COR-L47 (cell line): ENCODE measurements at regions not wholly inside any gene's neighbourhood (a gene's known extent, or its start where the extent isn't known, plus 50 kb on each side); places are given as distances from the start of the nearest gene placed in this dataset.

Experiments used
- DNase-seq: peaks from one replicate; lab custom pipeline; 2025; lab: John Stamatoyannopoulos, UW

DNA sequence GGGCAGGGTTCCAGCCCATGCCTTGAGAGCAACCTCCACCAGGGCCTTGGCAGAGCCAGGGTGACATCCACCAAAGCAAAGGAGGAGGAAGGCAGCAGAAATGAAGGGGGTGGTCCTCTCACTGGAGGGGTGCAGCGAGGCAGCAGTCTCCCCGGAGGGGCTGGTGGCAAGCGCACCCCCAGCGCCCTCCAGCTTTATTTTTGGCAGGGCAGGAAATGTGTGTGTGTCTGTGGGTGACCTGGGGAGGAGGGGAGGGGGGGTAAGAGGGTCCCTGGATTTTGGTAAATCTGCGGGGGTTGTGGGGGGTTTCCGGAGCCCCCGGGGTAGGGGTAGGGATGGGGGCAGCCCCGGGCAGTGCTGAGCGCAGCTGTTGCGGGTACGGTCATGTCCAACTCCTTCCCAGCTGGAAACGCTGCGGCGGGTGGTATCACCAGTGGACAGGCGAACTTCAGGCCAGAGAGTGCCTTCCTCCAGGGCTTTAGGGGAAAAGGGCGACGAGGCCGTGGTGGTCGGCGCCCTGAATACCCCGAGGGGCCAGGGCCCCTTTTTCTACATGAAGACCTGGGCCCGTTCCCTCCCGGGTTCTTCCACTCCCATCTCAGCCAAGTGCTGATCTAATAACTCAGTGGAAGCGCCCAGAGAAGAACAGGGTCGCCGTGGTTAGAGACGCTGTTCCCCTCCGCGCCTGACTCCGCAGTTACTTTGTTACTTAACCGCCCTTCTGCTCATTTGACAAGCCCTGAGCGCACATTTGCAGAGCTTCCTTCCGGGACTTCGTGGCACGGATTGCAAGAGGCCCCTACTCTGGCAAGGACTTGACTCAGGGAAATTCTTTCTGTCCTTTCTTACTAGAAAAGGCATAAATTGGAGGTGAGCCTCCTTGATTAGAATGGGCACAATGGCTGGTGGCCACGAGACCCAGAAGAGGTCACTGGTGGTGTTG lies 55.2 kb downstream of the FOS start:
- no peak for DNase-seq

DNA sequence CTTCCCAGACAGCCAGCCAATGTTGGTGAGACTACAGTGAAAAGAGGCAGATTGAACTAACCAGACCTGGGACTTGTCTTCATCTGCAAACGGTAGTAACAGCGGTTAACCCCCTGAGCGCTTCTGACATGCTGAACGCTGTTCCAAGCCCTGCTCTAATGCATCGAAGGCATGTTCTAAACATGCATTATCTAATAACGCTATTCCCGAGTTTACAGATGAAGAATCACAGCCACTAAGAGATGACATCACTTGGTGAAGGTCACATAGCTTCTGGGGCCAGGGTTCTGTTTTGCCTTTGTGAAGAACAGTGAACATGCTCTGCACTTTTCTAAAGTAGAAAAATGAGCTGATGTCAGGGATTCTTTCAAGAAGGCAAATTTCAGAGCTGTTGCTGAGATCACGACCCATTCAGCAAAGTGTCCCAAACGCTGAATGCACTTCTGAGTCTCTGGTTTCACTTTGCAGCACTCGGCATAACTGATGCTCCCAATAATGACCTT lies 56.0 kb downstream of the FOS start:
- no peak for DNase-seq

DNA sequence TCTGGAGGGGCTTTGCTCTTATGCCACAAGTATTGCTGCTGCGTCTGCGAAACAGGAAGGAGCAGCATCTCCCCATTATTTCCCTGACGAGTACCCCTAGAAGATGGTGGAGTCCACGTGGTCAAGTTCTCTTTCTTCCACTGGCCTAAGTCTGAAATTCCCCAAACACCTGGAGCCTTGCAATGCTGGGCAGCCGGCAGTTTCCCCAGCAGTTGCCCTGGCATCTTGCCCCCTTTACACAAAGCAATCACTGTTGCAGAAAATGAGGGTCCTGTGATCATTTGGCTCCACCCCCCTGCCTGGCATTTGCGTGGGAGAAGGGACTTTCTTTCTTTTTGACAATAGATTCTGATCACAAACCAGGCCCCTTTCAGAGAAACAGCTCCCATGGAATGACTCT lies 56.9 kb downstream of the FOS start:
- peak; percentile 71 for DNase-seq

DNA sequence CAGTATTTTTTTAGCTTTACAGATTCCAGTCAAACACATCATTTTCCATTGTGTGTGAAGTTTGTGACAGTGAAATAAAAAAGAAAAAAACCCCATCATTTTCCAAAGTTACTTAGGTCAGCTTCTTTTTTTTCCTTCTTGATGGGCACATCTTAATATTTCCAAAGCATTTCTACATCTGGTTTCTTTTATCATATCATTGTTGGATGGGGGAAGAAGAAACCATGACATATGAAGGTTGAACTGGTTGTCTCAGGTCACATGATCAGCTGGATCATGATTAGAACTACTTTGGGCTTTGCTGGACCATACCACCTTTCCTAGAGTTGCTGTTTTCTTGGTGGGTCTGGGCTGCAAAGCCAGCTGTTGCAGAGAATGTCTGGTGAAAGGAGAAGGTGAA lies 59.8 kb downstream of the FOS start:
- DNase-seq, result no peak

DNA sequence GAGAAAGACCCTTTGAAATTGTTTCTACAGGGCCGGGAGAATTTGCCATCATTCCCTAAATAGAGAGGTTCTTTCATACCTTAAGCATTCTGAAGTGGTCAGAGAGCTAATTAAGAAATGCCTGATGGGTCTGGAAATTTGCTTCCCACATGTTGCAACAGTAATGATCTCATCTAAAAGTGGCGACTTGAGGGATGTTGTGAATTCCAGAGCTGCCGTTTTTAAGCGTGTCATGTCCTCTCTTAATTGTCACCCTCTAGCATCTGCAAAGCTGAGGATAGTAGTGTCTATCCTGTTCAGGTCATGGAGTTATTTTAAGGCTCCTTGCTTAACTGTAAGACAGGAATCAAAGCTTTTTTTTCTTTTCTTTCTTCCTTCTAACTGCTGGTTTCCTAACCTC lies 60.4 kb downstream of the FOS start:
- DNase-seq, result no peak

DNA sequence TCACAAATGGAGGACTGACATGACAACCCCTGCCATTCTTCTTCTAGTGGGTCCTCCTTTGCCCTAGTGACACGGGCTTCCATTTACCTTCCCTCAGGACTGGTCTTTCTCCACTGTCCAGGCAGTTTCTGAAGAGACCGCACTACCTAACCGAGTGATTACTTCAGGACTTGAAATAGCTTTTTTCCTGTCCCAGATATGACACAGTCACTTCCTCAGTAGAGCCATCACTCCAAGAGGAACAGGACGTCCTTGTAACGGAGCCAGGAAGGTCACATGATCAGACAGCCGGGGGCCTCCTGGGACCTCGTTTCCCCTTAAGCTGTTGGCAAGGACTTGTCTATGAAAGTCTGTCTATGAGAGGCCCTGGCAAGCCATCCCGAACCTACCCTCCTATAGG lies 62.3 kb downstream of the FOS start:
- DNase-seq, result no peak

DNA sequence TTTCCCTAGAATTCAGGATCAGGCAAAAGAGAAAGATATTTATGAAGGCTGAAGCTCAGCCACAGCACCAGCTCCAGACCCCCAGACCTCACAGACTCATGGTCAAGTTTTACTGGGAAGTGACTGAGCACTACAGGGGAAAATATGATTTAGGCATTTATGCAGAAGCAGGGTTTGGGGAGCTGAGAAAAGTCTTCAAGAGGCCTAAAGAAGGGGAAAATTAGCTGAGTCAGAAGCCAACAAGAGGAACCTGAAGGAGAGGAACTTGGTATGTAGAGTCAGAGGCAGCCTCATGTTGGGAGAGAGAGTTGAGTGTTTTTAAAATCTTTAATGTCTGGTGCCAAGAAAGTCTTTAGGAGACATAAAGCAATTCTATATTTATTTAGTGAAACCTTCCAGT lies 63.0 kb downstream of the FOS start:
- no peak for DNase-seq

DNA sequence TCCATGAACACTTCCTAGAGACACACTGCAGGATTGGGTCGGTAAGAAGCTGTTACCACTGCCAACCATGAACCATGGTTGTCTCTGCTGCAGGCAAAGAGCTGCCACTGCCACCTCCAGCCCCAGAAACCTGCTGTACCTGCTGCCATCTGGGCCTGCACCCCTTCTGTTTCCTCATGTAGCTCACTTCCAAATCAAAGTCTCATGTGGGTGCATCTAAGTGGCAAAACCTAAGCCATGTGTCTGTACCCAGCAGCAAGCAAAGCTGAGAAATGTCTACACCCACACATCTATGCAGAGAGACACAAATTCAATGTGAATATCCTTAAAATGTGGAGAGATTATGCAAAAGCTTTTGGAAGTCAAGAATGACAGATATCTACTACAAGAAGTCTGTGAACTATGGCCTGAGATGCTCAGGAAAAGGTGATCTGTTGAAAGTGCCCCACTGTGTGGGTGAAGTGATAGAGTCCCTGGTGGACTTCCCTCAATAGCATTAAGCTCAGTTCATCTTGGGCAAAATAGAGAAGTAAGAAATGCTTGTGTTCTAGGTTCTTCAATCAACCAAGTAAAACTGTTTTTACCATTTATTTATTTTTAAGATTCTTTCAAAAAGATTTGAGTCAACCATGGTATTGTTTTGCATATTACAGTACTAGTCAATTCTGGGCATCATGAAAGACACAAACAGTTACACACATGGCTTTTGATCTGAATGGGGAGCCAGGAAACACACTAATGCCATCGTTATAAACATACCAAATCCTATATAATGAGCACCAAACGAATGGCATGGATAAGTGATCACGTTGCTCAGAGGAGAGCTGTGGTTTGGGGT lies 64.4 kb downstream of the FOS start:
- DNase-seq, result no peak

DNA sequence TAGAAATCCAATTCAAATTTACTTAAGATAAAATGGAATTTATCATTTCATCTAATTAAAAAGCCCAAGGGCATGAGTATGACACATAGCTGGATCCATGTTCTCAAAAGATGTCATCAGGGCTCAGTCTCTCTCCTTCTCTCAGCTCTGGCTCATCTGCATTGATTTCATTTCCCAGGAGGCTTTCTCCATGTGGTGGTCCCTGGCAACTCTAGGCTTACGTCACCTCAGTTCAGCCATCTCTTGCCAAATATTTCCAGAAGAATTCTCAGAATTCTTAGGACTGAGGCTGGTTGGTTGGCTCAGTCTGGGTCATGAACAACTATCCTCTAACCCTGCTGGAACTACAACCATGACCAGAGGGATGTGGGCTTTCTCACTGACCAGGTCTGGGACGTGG lies 65.3 kb downstream of the FOS start:
- no peak for DNase-seq

DNA sequence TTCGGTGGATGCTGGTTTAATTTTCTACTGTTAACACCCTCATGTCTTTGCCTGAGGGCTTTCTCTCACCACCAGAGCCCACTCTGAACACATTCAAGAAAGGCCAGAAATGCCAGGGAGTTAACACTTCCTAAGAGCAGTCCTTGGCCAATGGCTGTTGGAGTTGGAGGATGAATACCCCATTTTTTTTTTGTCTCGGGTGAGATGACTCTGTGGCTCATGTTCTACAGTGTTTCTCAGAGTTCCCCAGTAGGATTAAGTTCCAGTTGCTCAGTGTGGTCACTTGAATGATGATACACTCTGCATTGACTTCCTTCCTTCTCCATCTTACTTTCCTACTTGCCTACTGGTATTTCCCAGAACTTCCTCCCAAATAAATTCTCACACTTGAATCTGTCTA lies 65.8 kb downstream of the FOS start:
- DNase-seq, result no peak

DNA sequence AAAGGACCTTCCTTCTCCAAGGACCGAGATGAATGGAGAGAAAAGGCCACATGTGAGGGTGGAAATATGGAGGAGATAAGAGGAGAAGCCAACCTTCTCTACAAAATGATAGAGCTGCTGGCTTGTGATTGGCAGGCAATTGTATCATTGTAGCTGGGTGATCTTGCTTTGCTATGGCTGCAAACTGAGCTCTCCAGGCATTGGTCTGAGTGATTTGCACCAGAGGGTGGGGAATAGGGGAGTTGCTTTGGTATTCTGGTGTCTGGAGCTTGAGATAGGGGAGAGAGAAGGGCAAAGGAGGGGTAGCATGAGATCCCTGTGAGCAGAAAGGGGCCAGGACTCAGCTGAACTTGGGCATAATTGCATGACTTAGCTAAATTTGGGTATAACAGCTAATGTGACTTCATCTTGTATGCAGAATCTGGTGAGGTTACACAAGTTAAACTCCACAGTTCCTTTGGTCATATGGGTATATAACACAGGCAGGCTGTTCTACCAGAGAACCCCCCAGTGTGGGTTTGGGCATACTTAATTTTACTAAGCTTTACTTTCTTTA lies 72.0 kb downstream of the FOS start:
- DNase-seq, result no peak

DNA sequence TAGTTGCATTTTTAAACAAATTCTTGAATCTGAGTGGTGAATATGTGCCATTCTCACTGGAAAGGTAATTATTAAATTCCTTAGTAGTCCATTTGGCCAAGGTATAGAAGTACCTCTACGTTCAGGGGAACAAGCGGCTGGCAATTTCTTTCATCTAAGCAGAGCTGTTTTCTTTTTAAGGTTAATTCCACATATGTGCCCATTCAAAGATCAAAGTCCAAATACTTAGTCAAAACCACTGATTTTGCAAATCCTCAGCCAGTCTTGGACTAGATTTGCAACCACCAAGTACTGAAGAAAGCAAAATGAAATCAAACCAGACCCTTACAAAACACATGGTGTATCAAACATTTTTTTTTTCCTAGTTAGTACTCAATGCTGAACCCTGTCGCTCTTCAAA lies 68.7 kb upstream of the JDP2 start:
- DNase-seq, result no peak

DNA sequence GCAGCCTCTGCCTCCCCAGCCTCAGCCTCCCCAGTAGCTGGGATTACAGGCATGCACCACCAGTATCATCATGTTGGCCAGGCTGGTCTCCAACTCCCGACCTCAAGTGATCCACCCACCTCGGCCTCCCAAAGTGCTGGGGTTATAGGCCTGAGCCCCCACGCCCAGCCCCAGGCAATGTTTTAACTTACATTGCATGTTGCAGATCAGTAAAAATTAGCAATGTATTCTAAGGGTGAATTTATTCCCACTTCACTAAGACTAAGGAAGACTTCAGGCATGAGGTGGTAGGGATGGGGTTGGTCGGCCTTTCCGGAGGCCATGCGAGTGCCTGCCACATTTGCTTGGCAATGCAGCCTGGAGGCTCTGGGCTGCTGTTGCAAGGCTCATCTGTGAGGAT lies 66.8 kb upstream of the JDP2 start:
- DNase-seq, result no peak

DNA sequence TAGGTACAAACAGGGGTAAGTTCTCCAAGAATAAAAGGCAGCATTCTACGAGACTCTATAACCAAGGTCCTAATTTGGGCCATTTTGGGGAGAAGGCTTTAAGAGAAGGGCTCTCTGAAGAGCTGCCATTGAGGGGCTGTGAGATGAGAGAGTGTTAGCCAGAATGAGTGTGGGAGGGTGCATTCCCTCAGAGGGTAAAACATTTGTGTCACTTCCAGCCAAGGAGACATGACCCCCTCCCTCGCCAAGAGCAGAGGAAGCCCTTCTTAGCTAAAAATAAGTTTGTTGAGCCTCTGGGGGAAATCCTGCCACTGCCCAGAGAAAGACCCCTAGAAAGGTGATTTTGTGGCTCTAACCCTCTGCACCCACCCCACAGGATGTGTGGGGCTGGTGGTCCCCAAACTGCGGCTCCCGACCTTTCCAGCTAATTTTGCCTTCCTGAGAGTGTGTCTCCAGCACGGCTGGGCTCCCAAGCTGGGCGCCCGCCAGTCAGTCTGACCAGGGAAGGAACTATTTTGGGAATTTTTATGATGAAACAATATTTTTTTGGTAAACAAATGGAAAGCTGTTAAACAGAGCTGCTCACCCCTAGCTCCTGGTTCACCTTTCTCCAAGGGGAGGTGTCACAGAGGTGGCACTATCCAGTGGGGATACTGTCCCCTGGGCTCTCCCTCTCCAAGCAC lies 65.9 kb upstream of the JDP2 start:
- DNase-seq, result no peak

DNA sequence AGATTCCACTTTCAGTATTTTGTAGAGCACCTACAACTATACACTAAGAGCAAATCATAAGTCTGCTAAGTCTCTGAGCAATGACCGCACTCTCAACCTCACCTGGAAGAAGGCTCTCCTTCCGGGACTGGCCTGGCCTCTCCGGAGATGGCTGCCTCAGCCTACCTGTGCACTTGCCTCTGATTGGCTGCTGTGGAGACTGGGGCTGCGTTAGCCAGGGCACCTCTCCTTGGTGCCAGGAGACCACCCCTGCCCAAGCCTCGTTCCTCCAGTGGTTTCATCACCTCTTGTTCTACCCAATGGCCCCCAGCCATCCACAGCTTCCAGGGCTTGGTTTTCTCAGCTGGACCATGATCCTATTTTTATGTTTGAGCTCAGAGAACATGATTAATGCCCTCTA lies 64.7 kb upstream of the JDP2 start:
- no peak for DNase-seq

DNA sequence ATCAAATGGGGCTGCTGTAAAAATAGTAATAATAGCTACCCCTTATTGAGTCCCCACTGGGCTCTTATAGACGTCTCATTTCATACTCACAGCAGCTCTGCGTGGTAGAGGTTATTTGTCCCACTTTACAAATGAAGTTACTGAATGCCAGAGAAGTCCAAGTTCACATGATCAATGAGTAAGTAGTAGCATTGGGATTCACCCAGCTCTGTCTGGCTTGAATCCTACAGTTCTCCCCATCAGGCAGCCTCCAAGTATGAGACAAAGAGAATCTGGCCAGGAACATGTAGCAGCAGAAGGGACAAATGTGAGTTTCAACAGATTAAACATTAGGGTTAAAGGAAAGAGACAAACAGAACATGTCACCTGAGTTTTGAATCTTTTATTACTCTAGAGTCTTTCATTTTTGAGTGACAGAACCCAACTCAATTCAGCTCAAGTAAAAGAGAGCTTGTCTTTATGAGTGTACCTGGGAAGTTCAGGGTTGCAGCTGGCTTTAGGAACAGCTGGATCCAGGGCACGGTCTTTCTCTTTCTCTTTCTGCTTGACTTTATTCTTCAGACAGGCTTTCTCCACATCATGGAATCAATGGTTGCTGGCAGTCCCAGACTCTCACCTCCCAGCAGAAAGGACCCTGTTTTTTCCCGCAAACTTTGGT lies 64.1 kb upstream of the JDP2 start:
- DNase-seq, result no peak

DNA sequence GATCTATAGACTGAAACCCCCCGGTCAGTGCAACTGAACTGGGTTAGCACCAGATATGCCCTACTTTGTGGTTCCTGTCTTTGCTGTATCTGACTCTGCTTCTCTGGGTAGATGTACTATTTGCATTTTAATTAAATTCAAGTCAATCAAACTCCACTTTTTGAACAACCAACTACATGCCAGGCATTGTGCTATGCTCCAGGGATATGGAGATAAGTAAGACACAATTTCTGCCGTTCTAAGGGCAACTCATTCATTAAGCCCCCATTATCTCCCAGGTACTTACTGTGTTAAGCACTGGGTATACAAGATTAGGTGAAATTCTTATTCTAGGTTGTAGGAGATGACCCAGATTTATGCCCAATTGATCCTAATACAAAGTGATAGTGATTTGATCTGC lies 62.7 kb upstream of the JDP2 start:
- DNase-seq, result no peak

DNA sequence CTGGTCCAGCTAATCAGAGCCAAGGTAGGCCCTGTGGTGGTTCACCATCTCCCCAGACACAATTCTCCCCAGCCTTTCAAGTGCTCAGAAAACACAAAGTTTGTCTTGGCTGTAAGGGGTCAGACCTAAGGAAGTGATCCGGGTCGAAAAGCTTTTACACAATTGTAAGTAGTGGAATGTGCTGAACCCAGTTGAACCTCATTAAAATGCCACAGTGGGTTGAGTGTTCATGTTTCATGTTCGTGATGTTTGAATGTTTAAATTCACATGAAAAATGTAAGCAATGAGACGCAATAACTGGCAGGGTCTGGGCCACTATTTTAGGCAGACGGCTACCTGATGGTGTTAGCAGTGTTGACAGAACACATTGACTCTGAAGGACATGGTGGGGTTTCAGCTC lies 60.9 kb upstream of the JDP2 start:
- no peak for DNase-seq

DNA sequence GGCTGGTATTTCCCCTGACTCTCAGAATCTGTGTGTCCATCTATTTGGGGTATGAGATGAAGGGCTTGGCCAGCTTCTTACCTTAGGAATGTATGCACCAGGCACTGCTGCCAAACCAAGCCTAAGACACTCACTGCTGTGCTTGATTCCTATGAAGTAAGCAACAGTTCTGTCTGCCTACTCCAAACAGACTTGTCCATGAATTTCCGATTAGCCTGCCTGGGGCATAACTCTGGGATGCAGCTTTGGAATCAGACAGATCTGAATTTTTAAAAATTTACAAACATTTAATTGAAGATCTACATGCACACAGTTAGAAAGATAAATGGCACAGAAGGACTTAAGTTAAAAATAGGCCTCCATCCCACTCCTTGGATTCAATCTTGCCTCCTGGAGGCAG lies 59.5 kb upstream of the JDP2 start:
- DNase-seq, result no peak

DNA sequence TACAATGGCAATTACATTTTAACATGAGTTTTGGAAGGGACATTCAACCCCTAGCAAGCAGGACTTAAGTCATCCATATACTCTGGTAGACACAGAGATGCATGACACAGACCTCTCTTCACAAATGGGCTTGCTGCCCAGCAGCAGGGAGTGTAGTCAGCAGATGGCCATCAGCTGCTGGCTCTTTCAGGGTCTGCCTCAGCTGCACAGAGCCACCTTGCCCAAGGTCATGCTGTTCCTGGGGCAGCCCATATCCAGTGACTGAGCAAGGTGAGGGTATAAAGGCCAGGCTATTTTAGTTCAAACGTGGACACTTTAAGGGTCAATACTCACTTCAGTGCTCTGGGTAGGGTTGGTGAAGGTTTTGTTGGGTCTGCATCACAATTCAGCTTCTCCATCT lies 58.3 kb upstream of the JDP2 start:
- no peak for DNase-seq

DNA sequence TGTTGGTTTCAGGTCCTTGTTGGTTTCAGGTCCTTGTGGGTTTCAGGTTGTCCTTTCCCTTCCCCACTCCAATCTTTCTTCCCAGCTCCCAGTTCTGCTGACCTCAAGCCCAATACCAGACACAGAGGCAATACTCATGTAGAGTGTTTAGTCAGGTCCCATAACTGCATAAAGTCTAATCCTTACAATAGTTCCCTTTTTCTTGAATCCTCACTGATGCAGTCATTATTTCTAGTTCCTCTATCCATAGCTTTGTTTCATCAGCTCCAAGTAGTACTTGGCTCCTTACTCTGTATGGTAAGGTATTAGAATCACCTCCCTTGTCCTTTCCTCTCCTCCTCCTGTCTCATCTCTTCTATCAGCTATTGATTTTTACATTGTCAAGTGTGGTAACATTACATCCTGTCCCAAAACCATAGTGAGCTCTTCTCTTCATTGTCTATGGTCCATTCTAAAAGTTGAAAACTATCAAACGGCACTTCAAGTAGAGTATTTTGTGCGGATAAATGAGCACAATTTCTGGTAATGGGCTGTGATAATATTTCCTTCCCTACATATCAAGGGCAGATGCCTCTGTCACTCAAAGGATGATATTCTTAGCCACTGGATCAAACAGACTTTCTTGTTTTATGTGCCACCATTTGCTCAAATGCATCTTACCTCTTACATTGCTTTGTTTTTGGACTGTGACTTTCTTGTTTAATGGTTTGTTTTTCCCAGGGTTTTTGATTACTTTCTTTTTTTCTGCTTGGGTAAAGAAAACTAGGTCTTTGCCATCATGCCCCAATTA lies 57.2 kb upstream of the JDP2 start:
- DNase-seq, result no peak
